ENCODE measurements at regions not wholly inside any gene's neighbourhood (a gene's known extent, or its start where the extent isn't known, plus 50 kb on each side); places are given as distances from the start of the nearest gene placed in this dataset.
"Not testable (repeated sequence)": the region's sequence is repeated elsewhere in the genome, so short reads cannot be mapped to it uniquely, and the experiment has no call there.

- no peak for DNase-seq (ENCODE audit: low spot score)
Observed at GRCh38 chr13:64546371-64546770, 2683.8 kb downstream of the PCDH9 start.

DNA sequence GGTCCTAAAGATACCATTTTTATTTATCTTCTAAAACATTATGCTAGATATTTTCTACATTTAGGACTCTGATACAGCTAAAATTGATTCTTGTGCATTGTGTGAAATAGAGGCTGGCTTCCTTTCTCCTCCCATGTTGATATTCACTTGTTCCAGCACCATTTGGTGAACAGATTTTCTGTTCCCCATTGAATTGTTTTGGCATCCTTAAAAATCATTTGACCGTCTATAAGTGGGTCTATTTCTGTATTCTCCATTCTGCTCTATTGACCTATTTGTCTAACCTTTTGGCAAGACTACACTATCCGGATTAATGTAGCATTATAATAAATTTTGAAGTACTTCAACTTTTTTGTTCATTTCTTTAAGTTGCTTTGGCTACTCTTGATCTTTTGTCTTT is 2689.2 kb downstream of the PCDH9 start:
- no peak for DNase-seq (ENCODE audit: low spot score)

DNA sequence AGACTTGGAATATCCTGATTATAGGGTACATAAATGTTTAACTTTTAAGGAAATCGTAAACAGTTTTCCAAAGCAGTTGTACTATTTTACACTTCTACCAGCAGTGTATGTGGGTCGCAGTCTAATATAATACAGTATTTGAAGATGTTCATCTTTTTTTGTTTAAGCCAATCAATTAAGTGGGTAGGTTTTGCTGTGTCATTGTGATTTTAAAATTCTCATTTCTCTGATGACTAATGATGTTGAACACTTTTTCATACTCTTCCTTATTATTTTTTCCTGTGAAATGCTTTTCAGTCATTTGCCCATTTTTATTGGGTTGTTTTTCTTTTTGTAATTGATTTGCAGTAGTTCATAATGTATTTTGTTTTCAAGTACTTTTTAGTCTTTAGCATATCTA is 2689.7 kb downstream of the PCDH9 start:
- DNase-seq (ENCODE audit: low spot score) = no peak

DNA sequence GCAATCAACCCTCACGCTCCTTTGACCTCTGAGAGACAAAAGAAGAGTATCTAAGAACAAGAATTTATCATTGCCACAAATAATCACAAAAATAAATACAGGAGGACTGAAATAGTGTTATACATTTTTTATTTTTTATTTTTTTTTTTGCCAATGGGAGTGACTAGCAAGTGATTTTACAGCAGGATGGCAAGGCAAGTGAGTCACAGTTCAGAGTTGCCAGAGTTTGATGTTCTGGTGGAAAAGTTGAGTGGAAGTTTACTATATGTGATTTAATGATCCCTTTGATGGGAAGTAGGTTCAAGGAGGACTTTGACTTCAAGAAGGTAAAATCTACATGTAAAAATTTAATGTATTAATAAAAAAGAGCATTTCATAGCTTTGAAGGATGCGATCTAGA is 2691.4 kb downstream of the PCDH9 start:
- no peak for DNase-seq (ENCODE audit: low spot score)

GRCh38 chr13:64534302-64534701 is 2695.8 kb downstream of the PCDH9 start:
- DNase-seq (ENCODE audit: low spot score) = no peak

- DNase-seq (ENCODE audit: low spot score) = no peak
Observed at GRCh38 chr13:64531400-64531799, 2698.7 kb downstream of the PCDH9 start.

- DNase-seq (ENCODE audit: low spot score) = peak; percentile 6
Observed at GRCh38 chr13:64529874-64530485, 2700.2 kb downstream of the PCDH9 start.

DNA sequence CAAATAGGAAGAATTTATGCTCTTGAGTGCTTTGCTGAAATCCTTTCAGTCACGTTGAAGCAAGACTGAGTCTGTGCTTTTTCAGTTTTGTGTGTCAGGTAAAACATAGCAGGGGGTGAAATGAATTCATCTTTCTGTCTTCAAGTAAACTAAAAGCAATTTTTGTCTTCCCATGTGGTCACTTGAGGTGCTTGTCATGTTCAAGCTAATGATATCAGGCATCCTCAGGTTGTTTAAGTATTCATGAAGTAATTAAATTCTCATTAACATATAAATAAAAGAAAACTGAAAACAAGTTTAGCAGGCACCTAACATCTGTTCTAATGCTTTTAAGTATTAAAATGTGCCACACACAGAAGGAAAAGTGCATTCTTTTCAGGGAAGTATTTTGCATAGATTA is 2701.3 kb downstream of the PCDH9 start:
- no peak for DNase-seq (ENCODE audit: low spot score)

DNA sequence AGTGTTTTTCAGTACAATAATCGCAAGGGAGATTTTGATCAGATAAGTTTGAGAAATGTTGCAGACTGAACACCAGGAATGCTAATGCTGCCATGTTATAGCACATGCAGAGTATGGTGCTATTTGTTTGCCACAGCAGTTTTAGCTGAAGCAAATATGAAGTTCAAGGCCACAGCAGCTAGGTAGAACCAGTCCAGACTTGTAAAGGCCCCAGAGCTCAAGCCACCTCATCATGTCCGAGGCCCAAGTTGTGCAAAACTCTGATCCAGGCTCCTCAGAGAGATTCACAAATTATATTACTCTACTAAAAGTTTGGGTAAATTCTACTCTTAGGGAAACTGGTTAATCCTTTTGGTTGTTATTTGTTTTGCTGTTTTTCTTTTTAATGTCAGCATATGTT is 2702.6 kb downstream of the PCDH9 start:
- no peak for DNase-seq (ENCODE audit: low spot score)

- DNase-seq (ENCODE audit: low spot score) = no peak
Observed at GRCh38 chr13:64525687-64526086, 2704.4 kb downstream of the PCDH9 start.

DNA sequence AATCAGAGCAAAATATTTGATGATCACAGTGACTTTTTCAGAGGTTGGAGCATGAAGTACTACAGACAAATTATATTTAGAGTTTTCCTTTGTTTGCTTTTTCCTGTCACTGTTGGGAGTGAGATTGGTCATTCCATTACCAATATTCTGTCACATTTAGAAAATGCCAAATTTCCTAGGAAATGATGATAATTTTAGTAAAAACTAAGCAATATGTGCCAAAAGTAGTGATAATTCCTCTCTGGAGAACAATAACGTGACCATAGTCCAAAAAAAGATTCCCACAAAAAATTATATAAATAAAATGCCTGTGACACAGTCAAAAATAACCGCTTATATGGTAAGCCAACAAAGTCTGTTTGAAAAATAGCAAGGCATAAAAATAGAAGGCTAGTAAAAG is 2719.4 kb downstream of the PCDH9 start:
- no peak for DNase-seq (ENCODE audit: low spot score)

DNA sequence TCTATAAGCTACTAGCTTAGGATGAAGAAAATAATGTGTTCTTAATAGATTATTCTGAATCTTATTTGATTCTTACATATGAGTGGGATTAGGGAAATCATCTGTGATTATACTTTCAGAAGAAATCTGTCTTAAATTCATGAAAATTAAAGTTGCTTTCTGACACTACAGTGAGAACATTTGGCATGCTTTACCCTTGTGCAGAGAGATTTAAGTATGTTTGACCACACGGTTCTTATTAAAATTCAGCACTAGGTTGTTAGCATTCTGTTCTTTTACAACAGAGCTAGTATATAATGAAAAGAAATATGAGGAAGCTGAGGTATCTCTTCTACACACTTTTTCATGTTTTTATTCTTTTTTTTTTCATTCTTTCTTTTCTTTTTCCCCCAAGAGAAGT is 2723.9 kb downstream of the PCDH9 start:
- DNase-seq (ENCODE audit: low spot score) = no peak

- DNase-seq (ENCODE audit: low spot score) = no peak
Observed at GRCh38 chr13:64505336-64505910, 2724.7 kb downstream of the PCDH9 start.

- no peak for DNase-seq (ENCODE audit: low spot score)
Observed at GRCh38 chr13:64488731-64489130, 2741.4 kb downstream of the PCDH9 start.

- no peak for DNase-seq (ENCODE audit: low spot score)
Observed at GRCh38 chr13:64482373-64482772, 2747.8 kb downstream of the PCDH9 start.

GRCh38 chr13:64480672-64481071 is 2749.5 kb downstream of the PCDH9 start:
- peak; percentile 23 for DNase-seq (ENCODE audit: low spot score)

DNA sequence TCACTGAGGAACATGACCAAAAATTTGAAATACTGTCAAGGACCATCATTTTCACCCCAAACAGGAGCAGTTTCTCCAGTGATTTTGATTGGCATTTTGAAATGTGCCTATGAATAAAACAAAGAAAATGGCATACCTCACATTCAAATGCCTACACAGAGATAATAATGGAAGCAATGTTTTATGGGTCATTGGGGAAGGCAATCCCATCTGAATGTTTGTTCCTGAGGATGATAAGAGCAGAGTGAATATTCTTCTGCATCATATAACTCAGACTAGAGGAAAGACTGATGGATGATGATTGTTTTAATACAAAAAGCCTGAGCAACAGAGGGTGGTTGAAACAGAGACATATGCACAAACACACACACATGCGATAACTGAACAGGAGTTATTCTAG is 2749.9 kb downstream of the PCDH9 start:
- DNase-seq (ENCODE audit: low spot score) = no peak

DNA sequence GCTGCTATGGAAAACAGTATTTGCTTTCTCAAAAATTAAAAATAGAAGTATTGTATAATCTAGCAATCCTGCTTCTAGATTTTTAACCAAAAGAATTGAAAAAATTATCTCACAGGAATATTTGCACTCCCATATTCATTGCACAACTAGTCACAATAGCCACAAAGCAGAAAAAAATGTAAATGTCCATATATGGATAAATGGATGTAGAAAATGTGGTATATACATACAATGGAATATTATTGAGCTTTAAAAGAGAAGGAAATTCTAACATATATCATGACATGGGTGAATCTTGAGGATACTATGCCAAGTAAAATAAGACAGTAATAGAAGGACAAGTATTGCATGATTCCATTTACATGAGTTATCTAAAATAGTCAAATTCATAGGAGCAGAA is 2753.0 kb downstream of the PCDH9 start:
- DNase-seq (ENCODE audit: low spot score) = no peak

- not testable (repeated sequence) for DNase-seq (ENCODE audit: low spot score)
Observed at GRCh38 chr13:64476041-64476568, 2754.0 kb downstream of the PCDH9 start.

GRCh38 chr13:64471916-64472315 is 2758.2 kb downstream of the PCDH9 start:
- peak; percentile 30 for DNase-seq (ENCODE audit: low spot score)

GRCh38 chr13:64470751-64471150 is 2759.4 kb downstream of the PCDH9 start:
- DNase-seq (ENCODE audit: low spot score) = no peak

GRCh38 chr13:64459778-64460177 is 2770.4 kb downstream of the PCDH9 start:
- no peak for DNase-seq (ENCODE audit: low spot score)

- DNase-seq (ENCODE audit: low spot score) = no peak
Observed at GRCh38 chr13:64457976-64458375, 2772.2 kb downstream of the PCDH9 start.

DNA sequence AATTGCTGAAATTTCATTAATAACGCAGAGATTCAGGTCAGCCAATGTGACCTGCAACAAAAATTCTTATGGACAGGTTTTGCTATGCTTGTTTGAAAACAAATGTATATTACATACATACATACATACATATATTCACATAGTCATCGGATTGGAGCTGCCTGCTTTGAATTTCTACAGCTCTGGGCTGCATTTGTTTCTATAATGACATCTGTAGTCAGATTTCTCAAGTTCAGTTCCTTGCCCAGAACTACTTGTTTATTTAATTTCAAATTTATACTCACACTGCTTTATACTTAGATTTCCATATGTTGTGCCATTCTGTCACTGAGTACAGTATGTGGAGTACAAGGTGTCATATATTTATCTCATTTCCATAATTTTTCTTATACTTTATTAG is 2775.0 kb downstream of the PCDH9 start:
- no peak for DNase-seq (ENCODE audit: low spot score)
